HG03175 (cell line): ENCODE measurements at regions not wholly inside any gene's neighbourhood (a gene's known extent, or its start where the extent isn't known, plus 50 kb on each side); places are given as distances from the start of the nearest gene placed in this dataset.
"Not testable (repeated sequence)": the region's sequence is repeated elsewhere in the genome, so short reads cannot be mapped to it uniquely, and the experiment has no call there.

Experiments
- ATAC-seq: cut with Tn5 transposase; IDR thresholded peaks from one replicate; pipeline ENCODE4 v1.9.1; 2021; ENCODE audit warnings: mild to moderate bottlenecking, moderate library complexity; ENCODE audit not compliant: unreplicated experiment

GRCh38 chr1:241447031-241447644 lies 72.4 kb downstream of the FH start:
- ATAC-seq = no peak

- no peak for ATAC-seq
Observed at GRCh38 chr1:241444836-241445235, 74.7 kb downstream of the FH start.

GRCh38 chr1:241443561-241443960 lies 76.0 kb downstream of the FH start:
- no peak for ATAC-seq

GRCh38 chr1:241442686-241443085 lies 76.9 kb downstream of the FH start:
- ATAC-seq = no peak

GRCh38 chr1:241440904-241441303 lies 78.7 kb downstream of the FH start:
- ATAC-seq = no peak

GRCh38 chr1:241438686-241439085 lies 80.9 kb downstream of the FH start:
- ATAC-seq = not testable (repeated sequence)

DNA sequence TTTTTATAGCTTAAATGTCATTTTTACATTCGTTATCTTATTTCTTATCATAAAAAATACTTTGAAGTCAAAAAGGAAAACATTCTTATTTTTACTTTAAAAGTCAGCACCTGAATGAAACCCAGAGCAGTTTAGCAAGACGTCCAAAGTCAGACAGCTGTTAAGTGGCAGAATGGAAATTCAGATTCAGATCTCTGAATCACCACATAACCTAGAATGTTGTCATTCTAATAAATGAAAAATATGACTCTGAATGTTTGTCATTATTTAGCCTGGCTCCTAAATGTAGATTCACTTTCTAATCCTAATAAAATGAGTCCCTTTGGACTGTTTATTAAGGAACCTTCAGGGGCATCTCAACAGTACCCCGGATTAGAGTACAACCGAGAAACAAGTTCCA lies 75.2 kb upstream of the RGS7 start:
- no peak for ATAC-seq

DNA sequence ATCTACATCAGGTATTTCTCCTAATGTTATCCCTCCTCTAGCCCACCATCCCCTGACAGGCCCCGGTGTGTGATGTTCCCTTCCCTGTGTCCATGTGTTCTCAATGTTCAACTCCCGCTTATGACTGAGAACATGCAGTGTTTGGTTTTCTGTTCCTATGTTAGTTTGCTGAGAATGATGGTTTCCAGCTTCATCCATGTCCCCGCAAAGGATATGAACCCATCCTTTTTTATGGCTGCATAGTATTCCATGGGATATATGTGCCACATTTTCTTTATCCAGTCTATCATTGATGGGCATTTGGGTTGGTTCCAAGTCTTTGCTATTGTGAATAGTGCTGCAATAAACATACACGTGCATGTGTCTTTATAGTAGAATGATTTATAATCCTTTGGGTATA lies 68.1 kb upstream of the RGS7 start:
- ATAC-seq = not testable (repeated sequence)

DNA sequence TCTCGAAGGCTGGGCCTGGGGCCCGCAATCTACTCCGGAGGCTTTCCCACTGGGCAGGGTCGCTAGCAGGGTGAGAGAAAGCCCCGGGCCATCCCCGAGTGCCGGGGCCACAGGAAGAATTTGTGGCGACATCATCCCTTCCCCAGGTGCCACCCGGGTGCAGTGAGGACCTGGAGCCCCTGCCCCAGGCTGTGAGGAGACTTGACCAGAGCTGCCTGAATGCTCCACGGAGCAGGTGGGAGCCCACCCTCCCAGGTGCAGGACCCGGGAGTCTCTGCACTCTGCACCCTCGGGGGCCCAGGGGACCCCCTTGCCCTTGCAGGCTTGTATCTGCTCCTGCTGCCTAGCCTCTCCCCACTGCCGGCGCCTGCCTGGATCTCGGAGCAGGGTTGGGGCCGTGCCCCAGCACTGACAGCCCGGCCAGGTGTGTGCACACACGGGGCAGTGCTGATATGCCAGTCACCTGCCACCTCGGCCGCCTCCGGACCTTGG lies 67.5 kb upstream of the RGS7 start:
- ATAC-seq = peak; percentile 18

- peak; percentile 84 for ATAC-seq
Observed at GRCh38 chr1:241423541-241424479, 66.8 kb upstream of the RGS7 start.

DNA sequence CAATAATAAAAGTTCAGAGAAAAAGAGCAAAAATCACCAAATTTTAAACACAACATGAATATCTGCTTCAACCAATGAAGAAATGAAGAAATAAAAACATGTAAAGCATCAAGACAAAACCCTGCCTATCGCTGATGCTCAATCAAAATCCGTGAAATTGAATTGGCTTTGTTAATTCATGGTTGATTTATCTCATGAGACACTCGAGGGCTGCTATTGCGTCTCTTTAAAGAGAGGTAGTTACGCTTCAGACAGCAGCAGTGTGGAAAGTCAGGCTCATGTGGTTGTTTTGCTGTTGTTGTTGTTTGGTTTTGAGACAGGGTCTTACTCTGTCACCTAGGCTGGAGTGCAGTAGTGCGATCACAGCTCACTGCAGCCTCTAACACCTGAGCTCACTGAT lies 65.5 kb upstream of the RGS7 start:
- no peak for ATAC-seq

DNA sequence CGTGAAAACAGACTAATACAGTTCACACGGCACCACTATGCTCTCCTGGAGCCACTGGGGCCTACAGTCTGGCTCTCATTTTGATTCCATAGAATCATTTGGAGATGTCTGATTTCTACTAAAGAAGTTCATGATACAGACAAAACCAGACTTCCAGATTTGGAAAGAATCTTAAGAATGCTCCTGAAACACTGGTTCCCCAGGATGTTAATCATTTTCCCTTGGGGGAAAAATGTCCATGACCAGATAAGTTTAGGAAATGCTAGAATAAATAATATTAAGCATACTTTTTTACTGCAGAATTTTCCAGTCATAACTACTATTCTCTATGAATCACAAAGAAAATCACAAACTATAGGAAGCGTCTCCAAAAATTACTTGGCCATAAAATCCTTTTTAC lies 63.0 kb upstream of the RGS7 start:
- ATAC-seq = no peak

DNA sequence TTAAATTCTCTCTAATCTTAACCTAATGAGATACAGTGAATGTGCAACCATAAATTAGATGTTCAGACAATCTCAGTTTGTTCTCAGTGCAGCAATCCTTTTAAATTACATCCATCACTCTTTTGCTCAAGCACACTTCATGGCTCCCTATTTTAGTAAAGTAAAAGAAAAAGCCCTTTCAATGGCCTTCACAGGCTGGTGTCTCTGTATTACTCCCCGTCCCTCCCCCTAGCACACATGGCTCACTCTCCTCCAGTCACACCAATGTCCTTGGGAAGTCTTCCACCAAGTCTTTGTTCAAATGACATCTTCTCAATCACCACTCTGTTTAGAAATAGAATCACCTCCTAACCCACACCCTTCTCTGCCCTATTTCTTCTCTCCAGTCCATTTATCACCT lies 60.3 kb upstream of the RGS7 start:
- no peak for ATAC-seq

GRCh38 chr1:241413974-241414373 lies 57.0 kb upstream of the RGS7 start:
- ATAC-seq = no peak

DNA sequence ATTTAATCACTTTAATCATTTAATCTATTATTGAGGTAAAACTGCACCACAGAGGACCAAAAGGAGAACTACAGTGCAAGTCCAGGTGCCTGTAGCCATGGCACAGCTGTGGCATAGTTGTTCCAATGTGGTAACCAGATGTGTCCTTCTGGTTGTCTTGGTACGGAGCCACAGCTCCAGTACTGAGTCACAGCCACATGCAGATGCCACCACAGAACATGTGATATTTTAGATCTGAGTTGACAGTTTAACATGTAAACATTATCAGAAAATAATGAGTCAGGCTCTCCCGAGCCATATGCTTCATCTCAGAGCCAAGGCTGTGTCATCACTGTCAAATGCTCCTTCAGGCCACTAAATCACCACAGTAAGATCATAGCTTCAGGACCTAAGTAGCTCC lies 56.4 kb upstream of the RGS7 start:
- peak; percentile 47 for ATAC-seq

GRCh38 chr1:241412646-241413045 lies 55.6 kb upstream of the RGS7 start:
- ATAC-seq = no peak

GRCh38 chr1:241411776-241412338 lies 54.9 kb upstream of the RGS7 start:
- no peak for ATAC-seq

- no peak for ATAC-seq
Observed at GRCh38 chr1:241411056-241411775, 54.2 kb upstream of the RGS7 start.

GRCh38 chr1:241408170-241408569 lies 51.2 kb upstream of the RGS7 start:
- no peak for ATAC-seq
